ENCODE measurements at regions not wholly inside any gene's neighbourhood (a gene's known extent, or its start where the extent isn't known, plus 50 kb on each side); places are given as distances from the start of the nearest gene placed in this dataset.

DNA sequence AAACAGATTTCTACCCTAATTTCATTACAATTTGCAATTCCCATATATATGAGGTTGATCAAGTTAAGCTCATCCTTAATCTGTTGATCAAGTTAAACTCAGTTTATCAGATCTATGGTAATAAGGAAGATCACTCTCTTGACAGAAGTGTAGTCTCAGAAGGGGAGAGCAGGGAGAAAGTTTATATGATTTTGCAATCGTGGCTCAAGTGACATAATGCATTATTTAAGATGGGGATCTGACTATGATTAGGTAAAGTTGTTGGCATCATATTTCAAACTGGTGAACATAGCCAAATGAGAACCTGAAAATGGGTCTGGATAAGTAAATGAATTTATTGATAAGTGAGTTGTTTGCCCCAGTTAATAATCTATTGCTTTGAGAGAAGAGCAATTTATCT, 995.3 kb downstream of the OTOL1 start:
- TF ChIP-seq CREB1 (IDR thresholded peaks at IDR 0.05; ENCODE audit: low read depth), result no peak
- no peak for TF ChIP-seq YY1 (IDR thresholded peaks at IDR 0.05; ENCODE audit: low read depth)
- TF ChIP-seq EP300 (IDR thresholded peaks at IDR 0.05; ENCODE audit: borderline replicate concordance), result no peak
- TF ChIP-seq ZBTB7A (IDR thresholded peaks at IDR 0.05; ENCODE audit: low read depth), result no peak
- TF ChIP-seq, protein P1, sequence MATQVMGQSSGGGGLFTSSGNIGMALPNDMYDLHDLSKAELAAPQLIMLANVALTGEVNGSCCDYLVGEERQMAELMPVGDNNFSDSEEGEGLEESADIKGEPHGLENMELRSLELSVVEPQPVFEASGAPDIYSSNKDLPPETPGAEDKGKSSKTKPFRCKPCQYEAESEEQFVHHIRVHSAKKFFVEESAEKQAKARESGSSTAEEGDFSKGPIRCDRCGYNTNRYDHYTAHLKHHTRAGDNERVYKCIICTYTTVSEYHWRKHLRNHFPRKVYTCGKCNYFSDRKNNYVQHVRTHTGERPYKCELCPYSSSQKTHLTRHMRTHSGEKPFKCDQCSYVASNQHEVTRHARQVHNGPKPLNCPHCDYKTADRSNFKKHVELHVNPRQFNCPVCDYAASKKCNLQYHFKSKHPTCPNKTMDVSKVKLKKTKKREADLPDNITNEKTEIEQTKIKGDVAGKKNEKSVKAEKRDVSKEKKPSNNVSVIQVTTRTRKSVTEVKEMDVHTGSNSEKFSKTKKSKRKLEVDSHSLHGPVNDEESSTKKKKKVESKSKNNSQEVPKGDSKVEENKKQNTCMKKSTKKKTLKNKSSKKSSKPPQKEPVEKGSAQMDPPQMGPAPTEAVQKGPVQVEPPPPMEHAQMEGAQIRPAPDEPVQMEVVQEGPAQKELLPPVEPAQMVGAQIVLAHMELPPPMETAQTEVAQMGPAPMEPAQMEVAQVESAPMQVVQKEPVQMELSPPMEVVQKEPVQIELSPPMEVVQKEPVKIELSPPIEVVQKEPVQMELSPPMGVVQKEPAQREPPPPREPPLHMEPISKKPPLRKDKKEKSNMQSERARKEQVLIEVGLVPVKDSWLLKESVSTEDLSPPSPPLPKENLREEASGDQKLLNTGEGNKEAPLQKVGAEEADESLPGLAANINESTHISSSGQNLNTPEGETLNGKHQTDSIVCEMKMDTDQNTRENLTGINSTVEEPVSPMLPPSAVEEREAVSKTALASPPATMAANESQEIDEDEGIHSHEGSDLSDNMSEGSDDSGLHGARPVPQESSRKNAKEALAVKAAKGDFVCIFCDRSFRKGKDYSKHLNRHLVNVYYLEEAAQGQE (IDR thresholded peaks at IDR 0.05; ENCODE audit: low read depth), result no peak
- no peak for TF ChIP-seq RAD21 (IDR thresholded peaks at IDR 0.05; ENCODE audit: low read depth)
- TF ChIP-seq EGR1 (IDR thresholded peaks at IDR 0.05), result no peak
- TF ChIP-seq CEBPB (IDR thresholded peaks at IDR 0.05), result no peak
- TF ChIP-seq TAF1 (IDR thresholded peaks at IDR 0.05; ENCODE audit: low read depth), result no peak
- no peak for TF ChIP-seq TEAD4 (IDR thresholded peaks at IDR 0.05)
- TF ChIP-seq, protein P2, sequence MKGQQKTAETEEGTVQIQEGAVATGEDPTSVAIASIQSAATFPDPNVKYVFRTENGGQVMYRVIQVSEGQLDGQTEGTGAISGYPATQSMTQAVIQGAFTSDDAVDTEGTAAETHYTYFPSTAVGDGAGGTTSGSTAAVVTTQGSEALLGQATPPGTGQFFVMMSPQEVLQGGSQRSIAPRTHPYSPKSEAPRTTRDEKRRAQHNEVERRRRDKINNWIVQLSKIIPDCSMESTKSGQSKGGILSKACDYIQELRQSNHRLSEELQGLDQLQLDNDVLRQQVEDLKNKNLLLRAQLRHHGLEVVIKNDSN (IDR thresholded peaks at IDR 0.05), result no peak

DNA sequence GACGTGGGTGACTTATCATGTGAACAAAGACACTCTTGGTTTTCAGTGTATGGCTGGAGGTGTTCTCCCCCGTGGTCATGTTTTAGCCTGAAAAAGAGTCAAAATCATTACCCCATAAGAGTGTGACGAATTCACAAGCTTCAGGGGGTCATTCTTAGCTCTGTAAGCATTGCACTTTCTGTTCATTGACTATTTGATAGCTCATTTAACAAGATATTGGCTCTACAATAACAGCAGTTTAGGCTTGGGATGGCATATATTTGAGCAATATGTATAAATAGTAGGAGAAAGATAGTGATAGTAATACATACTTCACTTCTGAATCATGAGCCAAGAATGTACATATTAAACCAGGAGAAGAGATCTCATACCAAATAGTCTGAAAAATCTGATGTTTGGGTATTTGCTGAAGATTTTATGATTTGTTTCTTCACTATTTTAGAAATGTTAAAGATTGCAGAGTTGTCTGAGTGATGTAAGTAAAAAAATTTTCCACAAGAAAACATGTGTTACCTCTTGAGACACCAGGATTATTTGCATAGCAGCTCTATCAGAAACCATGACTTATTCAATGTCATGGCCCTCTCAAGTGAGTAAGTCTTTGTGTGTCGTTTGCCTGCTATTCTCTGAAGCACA, 996.0 kb downstream of the OTOL1 start:
- TF ChIP-seq EP300 (IDR thresholded peaks at IDR 0.05; ENCODE audit: borderline replicate concordance) (no peak), CEBPB (IDR thresholded peaks at IDR 0.05) (no peak), FOXM1 (IDR thresholded peaks at IDR 0.05; ENCODE audit: borderline replicate concordance, low read depth) (no peak), CREB1 (IDR thresholded peaks at IDR 0.05; ENCODE audit: low read depth) (no peak), TAF1 (IDR thresholded peaks at IDR 0.05; ENCODE audit: low read depth) (no peak)

DNA sequence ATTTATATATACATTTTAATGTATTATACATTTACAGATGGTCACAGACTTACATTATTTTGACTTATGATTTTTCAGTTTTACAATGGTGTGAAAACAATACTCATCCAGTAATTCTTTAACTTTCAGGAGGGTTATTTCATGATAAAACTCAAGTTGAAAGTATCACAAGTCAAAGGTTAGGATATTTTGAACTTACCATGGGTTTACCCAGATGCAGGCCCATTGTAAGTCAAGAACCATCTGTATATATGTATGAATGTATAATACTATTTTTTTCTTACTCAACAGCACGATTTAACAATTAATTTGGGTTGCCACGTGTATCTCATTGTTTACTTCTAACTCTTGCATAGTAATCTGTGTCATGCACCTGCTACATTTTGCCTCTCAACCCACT, 1002.0 kb downstream of the OTOL1 start:
- TF ChIP-seq TAF1 (IDR thresholded peaks at IDR 0.05; ENCODE audit: low read depth) (no peak), CREB1 (IDR thresholded peaks at IDR 0.05; ENCODE audit: low read depth) (no peak), EP300 (IDR thresholded peaks at IDR 0.05; ENCODE audit: borderline replicate concordance) (no peak), TEAD4 (IDR thresholded peaks at IDR 0.05) (no peak), YY1 (IDR thresholded peaks at IDR 0.05; ENCODE audit: low read depth) (no peak), CEBPB (IDR thresholded peaks at IDR 0.05) (no peak), FOXM1 (IDR thresholded peaks at IDR 0.05; ENCODE audit: borderline replicate concordance, low read depth) (no peak), RAD21 (IDR thresholded peaks at IDR 0.05; ENCODE audit: low read depth) (no peak), TCF12 (IDR thresholded peaks at IDR 0.05; ENCODE audit: low read depth) (no peak), EGR1 (IDR thresholded peaks at IDR 0.05) (no peak)
- TF ChIP-seq, protein P2 (IDR thresholded peaks at IDR 0.05), result no peak
- TF ChIP-seq, protein P1 (IDR thresholded peaks at IDR 0.05; ENCODE audit: low read depth), result no peak
- TF ChIP-seq, protein P3, sequence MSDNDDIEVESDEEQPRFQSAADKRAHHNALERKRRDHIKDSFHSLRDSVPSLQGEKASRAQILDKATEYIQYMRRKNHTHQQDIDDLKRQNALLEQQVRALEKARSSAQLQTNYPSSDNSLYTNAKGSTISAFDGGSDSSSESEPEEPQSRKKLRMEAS (IDR thresholded peaks at IDR 0.05), result no peak

DNA sequence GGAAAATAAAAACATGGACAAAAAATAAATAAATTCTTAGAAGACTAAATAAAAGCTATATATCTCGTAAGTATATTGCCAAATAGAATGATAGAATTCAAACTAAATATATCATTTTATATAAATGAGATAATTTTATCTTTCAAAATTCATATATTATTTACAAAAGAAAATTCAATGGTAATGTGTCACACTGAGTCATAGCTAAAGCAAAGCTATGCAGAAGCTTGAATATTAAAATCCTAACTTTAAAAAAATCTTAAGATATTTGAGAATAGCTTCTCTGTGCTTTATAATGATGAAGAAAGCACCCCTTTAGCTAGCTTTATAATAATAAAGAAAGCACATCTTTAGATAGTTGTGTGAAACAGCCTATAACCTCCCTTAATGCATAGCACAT, 1010.8 kb downstream of the OTOL1 start:
- TF ChIP-seq CREB1 (IDR thresholded peaks at IDR 0.05; ENCODE audit: low read depth) (no peak), NFIC (IDR thresholded peaks at IDR 0.05) (no peak), EP300 (IDR thresholded peaks at IDR 0.05; ENCODE audit: borderline replicate concordance) (no peak), RAD21 (IDR thresholded peaks at IDR 0.05; ENCODE audit: low read depth) (no peak), TAF1 (IDR thresholded peaks at IDR 0.05; ENCODE audit: low read depth) (no peak), FOXM1 (IDR thresholded peaks at IDR 0.05; ENCODE audit: borderline replicate concordance, low read depth) (no peak), CEBPB (IDR thresholded peaks at IDR 0.05) (no peak), EGR1 (IDR thresholded peaks at IDR 0.05) (no peak), YY1 (IDR thresholded peaks at IDR 0.05; ENCODE audit: low read depth) (no peak), TEAD4 (IDR thresholded peaks at IDR 0.05) (no peak), TCF12 (IDR thresholded peaks at IDR 0.05; ENCODE audit: low read depth) (no peak), ZBTB7A (IDR thresholded peaks at IDR 0.05; ENCODE audit: low read depth) (no peak)
- TF ChIP-seq, protein P2 (IDR thresholded peaks at IDR 0.05), result no peak
- TF ChIP-seq, protein P1 (IDR thresholded peaks at IDR 0.05; ENCODE audit: low read depth), result no peak
- TF ChIP-seq, protein P3 (IDR thresholded peaks at IDR 0.05), result no peak
